ENCODE measurements at regions not wholly inside any gene's neighbourhood (a gene's known extent, or its start where the extent isn't known, plus 50 kb on each side); places are given as distances from the start of the nearest gene placed in this dataset.
"Not testable (repeated sequence)": the region's sequence is repeated elsewhere in the genome, so short reads cannot be mapped to it uniquely, and the experiment has no call there.

GRCh38 chr4:115215935-115216334 lies 102.5 kb upstream of the NDST4 start:
- H3K27ac ChIP-seq (ENCODE audit: low read length) = no peak overlapping the region
- H3K36me3 ChIP-seq (ENCODE audit: control insufficient read depth in 1 of 2, insufficient read depth in 2 of 2, low read length in 2 of 2) = no peaks in the 10 kb centered on the region
- no peaks in the 10 kb centered on the region for H3K27me3 ChIP-seq (ENCODE audit: low read depth, low read length)
- H3K4me3 ChIP-seq (ENCODE audit: low read depth in 1 of 2, low read length in 2 of 2) = no peak overlapping the region
- H3K9me3 ChIP-seq (ENCODE audit: control insufficient read depth in 1 of 2, low read length in 2 of 2) = no peaks in the 10 kb centered on the region
- H3K4me1 ChIP-seq (ENCODE audit: control insufficient read depth in 1 of 2, insufficient read depth in 2 of 2, low read length in 2 of 2) = no peaks in the 10 kb centered on the region

GRCh38 chr4:115213716-115214115 lies 100.3 kb upstream of the NDST4 start:
- no peak overlapping the region for H3K4me3 ChIP-seq (ENCODE audit: low read depth in 1 of 2, low read length in 2 of 2)
- H3K27me3 ChIP-seq (ENCODE audit: low read depth, low read length) = no peaks in the 10 kb centered on the region
- no peaks in the 10 kb centered on the region for H3K9me3 ChIP-seq (ENCODE audit: control insufficient read depth in 1 of 2, low read length in 2 of 2)
- no peak overlapping the region for H3K27ac ChIP-seq (ENCODE audit: low read length)
- H3K4me1 ChIP-seq (ENCODE audit: control insufficient read depth in 1 of 2, insufficient read depth in 2 of 2, low read length in 2 of 2) = no peaks in the 10 kb centered on the region
- H3K36me3 ChIP-seq (ENCODE audit: control insufficient read depth in 1 of 2, insufficient read depth in 2 of 2, low read length in 2 of 2) = no peaks in the 10 kb centered on the region

- Histone ChIP-seq H3K36me3 (ENCODE audit: control insufficient read depth in 1 of 2, insufficient read depth in 2 of 2, low read length in 2 of 2) (no peaks in the 10 kb centered on the region), H3K27ac (ENCODE audit: low read length) (no peak overlapping the region), H3K4me3 (ENCODE audit: low read depth in 1 of 2, low read length in 2 of 2) (no peak overlapping the region), H3K9me3 (ENCODE audit: control insufficient read depth in 1 of 2, low read length in 2 of 2) (no peaks in the 10 kb centered on the region), H3K27me3 (ENCODE audit: low read depth, low read length) (no peaks in the 10 kb centered on the region), H3K4me1 (ENCODE audit: control insufficient read depth in 1 of 2, insufficient read depth in 2 of 2, low read length in 2 of 2) (no peaks in the 10 kb centered on the region)
Observed at GRCh38 chr4:115201042-115201330, 87.6 kb upstream of the NDST4 start.

GRCh38 chr4:115200201-115201041 lies 87.0 kb upstream of the NDST4 start:
- not testable (repeated sequence) for H3K4me3 ChIP-seq (ENCODE audit: low read depth in 1 of 2, low read length in 2 of 2); H3K36me3 ChIP-seq (ENCODE audit: control insufficient read depth in 1 of 2, insufficient read depth in 2 of 2, low read length in 2 of 2); H3K9me3 ChIP-seq (ENCODE audit: control insufficient read depth in 1 of 2, low read length in 2 of 2); H3K4me1 ChIP-seq (ENCODE audit: control insufficient read depth in 1 of 2, insufficient read depth in 2 of 2, low read length in 2 of 2); H3K27ac ChIP-seq (ENCODE audit: low read length); H3K27me3 ChIP-seq (ENCODE audit: low read depth, low read length)

GRCh38 chr4:115194612-115195011 lies 81.2 kb upstream of the NDST4 start:
- H3K4me1 ChIP-seq (ENCODE audit: control insufficient read depth in 1 of 2, insufficient read depth in 2 of 2, low read length in 2 of 2); H3K27ac ChIP-seq (ENCODE audit: low read length); H3K4me3 ChIP-seq (ENCODE audit: low read depth in 1 of 2, low read length in 2 of 2); H3K27me3 ChIP-seq (ENCODE audit: low read depth, low read length); H3K36me3 ChIP-seq (ENCODE audit: control insufficient read depth in 1 of 2, insufficient read depth in 2 of 2, low read length in 2 of 2); H3K9me3 ChIP-seq (ENCODE audit: control insufficient read depth in 1 of 2, low read length in 2 of 2): not testable (repeated sequence)

GRCh38 chr4:115190529-115190928 lies 77.1 kb upstream of the NDST4 start:
- Histone ChIP-seq H3K9me3 (ENCODE audit: control insufficient read depth in 1 of 2, low read length in 2 of 2) (no peaks in the 10 kb centered on the region), H3K27me3 (ENCODE audit: low read depth, low read length) (no peaks in the 10 kb centered on the region), H3K4me1 (ENCODE audit: control insufficient read depth in 1 of 2, insufficient read depth in 2 of 2, low read length in 2 of 2) (no peaks in the 10 kb centered on the region), H3K36me3 (ENCODE audit: control insufficient read depth in 1 of 2, insufficient read depth in 2 of 2, low read length in 2 of 2) (no peaks in the 10 kb centered on the region), H3K27ac (ENCODE audit: low read length) (no peak overlapping the region), H3K4me3 (ENCODE audit: low read depth in 1 of 2, low read length in 2 of 2) (no peak overlapping the region)

DNA sequence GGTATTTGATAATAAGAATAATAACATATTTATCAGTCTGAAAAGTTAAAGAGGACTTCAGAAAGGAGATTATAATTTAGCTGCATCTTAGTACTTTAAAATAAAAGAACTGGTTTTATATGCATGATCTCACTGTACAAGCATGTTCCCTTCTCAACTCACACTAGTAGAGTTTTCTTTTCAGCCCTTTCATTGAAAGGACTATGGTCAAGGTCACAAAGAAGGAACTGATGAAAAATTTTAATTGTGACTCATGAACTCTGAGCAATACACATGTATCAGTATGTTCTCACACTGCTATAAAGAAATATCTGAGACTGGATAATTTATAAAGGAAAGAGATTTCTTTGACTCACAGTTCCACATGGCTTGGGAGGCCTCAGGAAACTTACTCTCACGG lies 73.7 kb upstream of the NDST4 start:
- H3K27ac ChIP-seq (ENCODE audit: low read length) = no peak overlapping the region
- no peaks in the 10 kb centered on the region for H3K27me3 ChIP-seq (ENCODE audit: low read depth, low read length)
- H3K4me1 ChIP-seq (ENCODE audit: control insufficient read depth in 1 of 2, insufficient read depth in 2 of 2, low read length in 2 of 2) = no peaks in the 10 kb centered on the region
- H3K4me3 ChIP-seq (ENCODE audit: low read depth in 1 of 2, low read length in 2 of 2) = no peak overlapping the region
- H3K36me3 ChIP-seq (ENCODE audit: control insufficient read depth in 1 of 2, insufficient read depth in 2 of 2, low read length in 2 of 2) = no peaks in the 10 kb centered on the region
- H3K9me3 ChIP-seq (ENCODE audit: control insufficient read depth in 1 of 2, low read length in 2 of 2) = no peaks in the 10 kb centered on the region

DNA sequence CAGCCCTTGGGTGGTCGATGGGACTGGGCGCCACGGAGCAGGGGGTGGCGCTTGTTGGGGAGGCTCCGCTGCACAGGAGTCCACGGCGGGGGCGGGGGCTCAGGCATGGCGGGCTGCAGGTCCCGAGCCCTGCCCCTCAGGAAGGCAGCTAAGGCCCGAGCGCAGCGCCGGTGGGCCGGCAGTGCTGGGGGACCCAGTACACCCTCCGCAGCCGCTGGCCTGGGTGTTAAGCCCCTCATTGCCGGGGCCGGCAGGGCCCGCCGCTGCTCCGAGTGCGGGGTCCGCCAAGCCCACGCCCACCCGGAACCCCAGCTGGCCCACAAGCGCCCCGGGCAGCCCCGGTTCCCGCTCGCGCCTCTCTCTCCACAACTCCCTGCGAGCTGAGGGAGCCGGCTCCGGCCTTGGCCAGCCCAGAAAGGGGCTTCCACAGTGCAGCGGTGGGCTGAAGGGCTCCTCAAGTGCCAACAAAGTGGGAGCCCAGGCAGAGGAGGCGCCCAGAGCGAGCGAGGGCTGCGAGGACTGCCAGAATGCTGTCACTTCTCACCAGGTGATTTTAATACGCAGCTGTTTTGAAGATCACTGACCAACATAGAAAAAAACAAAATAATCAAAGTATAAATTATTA lies 66.1 kb upstream of the NDST4 start:
- H3K4me1 ChIP-seq (ENCODE audit: control insufficient read depth in 1 of 2, insufficient read depth in 2 of 2, low read length in 2 of 2); H3K4me3 ChIP-seq (ENCODE audit: low read depth in 1 of 2, low read length in 2 of 2); H3K27ac ChIP-seq (ENCODE audit: low read length); H3K36me3 ChIP-seq (ENCODE audit: control insufficient read depth in 1 of 2, insufficient read depth in 2 of 2, low read length in 2 of 2); H3K27me3 ChIP-seq (ENCODE audit: low read depth, low read length); H3K9me3 ChIP-seq (ENCODE audit: control insufficient read depth in 1 of 2, low read length in 2 of 2): not testable (repeated sequence)

DNA sequence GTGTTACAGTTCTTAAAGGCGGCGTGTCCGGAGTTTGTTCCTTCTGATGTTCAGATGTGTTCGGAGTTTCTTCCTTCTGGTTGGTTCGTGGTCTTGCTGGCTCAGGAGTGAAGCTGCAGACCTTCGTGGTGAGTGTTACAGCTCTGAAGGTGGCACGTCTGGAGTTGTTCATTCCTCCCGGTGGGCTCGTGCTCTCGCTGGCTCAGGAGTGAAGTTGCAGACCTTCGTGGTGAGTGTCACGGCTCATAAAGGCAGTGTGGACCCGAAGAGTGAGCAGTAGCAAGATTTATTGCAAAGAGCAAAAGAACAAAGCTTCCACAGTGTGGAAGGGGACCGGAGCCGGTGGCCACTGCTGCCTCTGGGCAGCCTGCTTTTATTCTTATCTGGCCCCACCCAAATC lies 65.3 kb upstream of the NDST4 start:
- H3K27me3 ChIP-seq (ENCODE audit: low read depth, low read length); H3K27ac ChIP-seq (ENCODE audit: low read length); H3K4me1 ChIP-seq (ENCODE audit: control insufficient read depth in 1 of 2, insufficient read depth in 2 of 2, low read length in 2 of 2); H3K36me3 ChIP-seq (ENCODE audit: control insufficient read depth in 1 of 2, insufficient read depth in 2 of 2, low read length in 2 of 2); H3K4me3 ChIP-seq (ENCODE audit: low read depth in 1 of 2, low read length in 2 of 2); H3K9me3 ChIP-seq (ENCODE audit: control insufficient read depth in 1 of 2, low read length in 2 of 2): not testable (repeated sequence)

DNA sequence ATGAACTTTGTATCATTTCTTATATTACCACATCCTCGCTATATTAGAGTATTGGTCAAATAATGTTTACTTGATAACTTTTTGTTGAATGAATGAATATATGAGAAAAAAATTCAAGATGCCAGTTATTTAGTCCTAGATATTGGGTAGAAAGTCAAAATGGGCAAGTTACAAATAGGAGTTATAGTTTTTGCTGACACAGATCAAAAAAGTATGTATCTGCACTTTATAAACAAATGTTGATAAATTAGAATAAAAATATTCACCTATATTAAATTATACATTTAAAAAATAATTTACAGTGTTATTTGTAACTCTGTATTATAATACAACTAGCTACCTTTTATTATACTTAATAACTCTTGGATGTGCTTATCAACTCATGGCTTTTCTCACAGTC lies 57.8 kb upstream of the NDST4 start:
- H3K36me3 ChIP-seq (ENCODE audit: control insufficient read depth in 1 of 2, insufficient read depth in 2 of 2, low read length in 2 of 2) = no peaks in the 10 kb centered on the region
- H3K27me3 ChIP-seq (ENCODE audit: low read depth, low read length) = no peaks in the 10 kb centered on the region
- no peak overlapping the region for H3K4me3 ChIP-seq (ENCODE audit: low read depth in 1 of 2, low read length in 2 of 2)
- H3K4me1 ChIP-seq (ENCODE audit: control insufficient read depth in 1 of 2, insufficient read depth in 2 of 2, low read length in 2 of 2) = no peaks in the 10 kb centered on the region
- no peaks in the 10 kb centered on the region for H3K9me3 ChIP-seq (ENCODE audit: control insufficient read depth in 1 of 2, low read length in 2 of 2)
- H3K27ac ChIP-seq (ENCODE audit: low read length) = no peak overlapping the region

- H3K27ac ChIP-seq (ENCODE audit: low read length) = no peak overlapping the region
Observed at GRCh38 chr4:115165503-115165902, 52.1 kb upstream of the NDST4 start.

More at GRCh38 chr4:115165503-115165902, 52.1 kb upstream of the NDST4 start:
- H3K36me3 ChIP-seq (ENCODE audit: control insufficient read depth in 1 of 2, insufficient read depth in 2 of 2, low read length in 2 of 2) = no peaks in the 10 kb centered on the region
- no peaks in the 10 kb centered on the region for H3K9me3 ChIP-seq (ENCODE audit: control insufficient read depth in 1 of 2, low read length in 2 of 2)
- H3K4me1 ChIP-seq (ENCODE audit: control insufficient read depth in 1 of 2, insufficient read depth in 2 of 2, low read length in 2 of 2) = no peaks in the 10 kb centered on the region
- H3K27me3 ChIP-seq (ENCODE audit: low read depth, low read length) = no peaks in the 10 kb centered on the region
- no peak overlapping the region for H3K4me3 ChIP-seq (ENCODE audit: low read depth in 1 of 2, low read length in 2 of 2)
